Fibroblast of pulmonary artery (primary cell): ENCODE measurements at regions not wholly inside any gene's neighbourhood (a gene's known extent, or its start where the extent isn't known, plus 50 kb on each side); places are given as distances from the start of the nearest gene placed in this dataset.

Source experiments
- DNase-seq: peaks from one replicate; pipeline ENCODE4 v3.0.0-alpha.2; 2010; ENCODE audit warnings: low read depth
- H3K4me3 ChIP-seq: replicated peaks from 2 replicates; pipeline ENCODE4 v1.5.1; 2011; ENCODE audit warnings: low read depth, mild to moderate bottlenecking, control low read depth, low read length, moderate library complexity
- CTCF ChIP-seq: IDR thresholded peaks from 2 replicates; pipeline ENCODE4 v1.5.1; 2011; ENCODE audit warnings: mild to moderate bottlenecking, control low read depth, low read length, inconsistent platforms; ENCODE audit errors: missing control alignments

- DNase-seq = no peak
- TF ChIP-seq CTCF = no peak
- H3K4me3 ChIP-seq = no peak overlapping the region
Measured at GRCh38 chr5:5795074-5795771, 372.7 kb downstream of the ICE1 start.

GRCh38 chr5:5794118-5794560, 371.7 kb downstream of the ICE1 start:
- DNase-seq = no peak
- H3K4me3 ChIP-seq = no peak overlapping the region
- no peak for TF ChIP-seq CTCF

GRCh38 chr5:5793242-5794117, 371.0 kb downstream of the ICE1 start:
- H3K4me3 ChIP-seq = no peak overlapping the region
- TF ChIP-seq CTCF = no peak
- no peak for DNase-seq

GRCh38 chr5:5792106-5792505, 369.6 kb downstream of the ICE1 start:
- DNase-seq = no peak
- no peak overlapping the region for H3K4me3 ChIP-seq
- no peak for TF ChIP-seq CTCF

GRCh38 chr5:5788793-5789192, 366.3 kb downstream of the ICE1 start:
- TF ChIP-seq CTCF = no peak
- H3K4me3 ChIP-seq = no peak overlapping the region
- DNase-seq = no peak

- no peak overlapping the region for H3K4me3 ChIP-seq
- no peak for DNase-seq
- no peak for TF ChIP-seq CTCF
Measured at GRCh38 chr5:5787373-5787772, 364.9 kb downstream of the ICE1 start.

GRCh38 chr5:5784101-5784500, 361.6 kb downstream of the ICE1 start:
- no peak for DNase-seq
- no peak overlapping the region for H3K4me3 ChIP-seq
- no peak for TF ChIP-seq CTCF
